TTC549 (cell line): ENCODE measurements at regions not wholly inside any gene's neighbourhood (a gene's known extent, or its start where the extent isn't known, plus 50 kb on each side); places are given as distances from the start of the nearest gene placed in this dataset.
"Not testable (repeated sequence)": the region's sequence is repeated elsewhere in the genome, so short reads cannot be mapped to it uniquely, and the experiment has no call there.

Experiments
- FAIRE-seq: peaks from 2 replicates; lab custom pipeline; 2012; peaks lifted over from hg19 to GRCh38; lab: Jason Lieb, UNC

- no peak for FAIRE-seq
Measured at GRCh38 chr15:79539401-79539800, 107.3 kb downstream of the MINAR1 start.

DNA sequence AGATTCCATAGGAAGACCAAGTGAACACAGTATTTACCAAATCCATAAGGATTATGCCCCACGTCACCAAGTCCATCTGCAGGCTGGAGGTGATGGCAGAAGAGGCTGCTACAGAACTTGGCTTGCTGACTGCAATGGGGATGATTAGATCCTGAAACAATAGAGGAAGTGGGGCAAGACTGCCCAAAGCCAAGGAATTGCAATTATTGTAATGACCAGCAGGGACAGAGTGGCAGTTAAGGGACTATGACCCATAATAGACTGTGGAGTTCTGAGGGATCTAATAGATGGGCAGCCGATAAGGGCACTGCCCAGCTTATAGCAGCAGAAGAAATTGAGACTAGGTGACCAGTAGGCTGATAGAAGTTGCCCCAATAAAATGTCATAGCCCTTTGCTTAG, 108.4 kb downstream of the MINAR1 start:
- FAIRE-seq = no peak

- FAIRE-seq = no peak
Measured at GRCh38 chr15:79541196-79541595, 109.1 kb downstream of the MINAR1 start.

GRCh38 chr15:79543097-79543496, 111.0 kb downstream of the MINAR1 start:
- no peak for FAIRE-seq

GRCh38 chr15:79549196-79549595, 117.1 kb downstream of the MINAR1 start:
- no peak for FAIRE-seq

DNA sequence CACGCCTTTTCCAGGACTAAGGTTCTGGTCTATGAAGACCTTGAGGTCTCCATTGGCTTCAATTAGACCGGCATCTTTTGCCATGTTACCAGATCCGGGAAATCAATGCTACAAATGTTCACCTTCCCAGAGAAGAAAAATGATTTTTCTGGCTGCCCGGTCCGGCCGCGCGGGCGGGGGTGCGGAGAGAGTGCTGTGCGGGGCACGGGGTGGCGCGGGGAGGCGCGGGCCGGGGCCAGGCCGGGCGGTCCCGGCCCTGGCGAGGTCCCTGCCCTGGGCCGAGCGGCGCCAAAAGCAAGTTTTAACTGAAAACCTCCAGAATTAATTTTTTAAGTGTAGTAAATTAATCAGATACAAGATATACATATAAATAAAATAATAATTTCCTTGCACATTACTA, 128.2 kb downstream of the MINAR1 start:
- FAIRE-seq = no peak

DNA sequence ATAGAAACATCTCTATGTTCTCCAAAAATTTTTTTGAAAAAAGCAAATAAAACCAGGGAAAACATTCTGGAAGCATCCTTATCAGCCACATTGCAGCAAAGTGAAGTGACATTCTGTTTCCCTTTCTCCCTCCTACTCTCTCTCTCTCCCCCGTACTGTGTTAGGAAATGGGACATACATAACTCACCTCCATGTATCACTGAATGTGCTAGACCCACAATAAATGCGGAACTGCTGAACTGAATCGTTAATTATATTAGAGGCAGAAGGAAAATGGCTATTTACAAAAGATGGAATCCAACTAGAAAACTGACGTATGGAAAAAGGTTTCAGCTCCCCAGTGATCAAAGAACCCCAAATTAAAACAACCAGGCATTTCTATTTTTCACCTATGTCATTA, 129.8 kb downstream of the MINAR1 start:
- FAIRE-seq = no peak

- FAIRE-seq = no peak
Measured at GRCh38 chr15:79562403-79562815, 130.3 kb downstream of the MINAR1 start.

- FAIRE-seq = no peak
Measured at GRCh38 chr15:79562899-79563298, 130.8 kb downstream of the MINAR1 start.

GRCh38 chr15:79570004-79570403, 137.9 kb downstream of the MINAR1 start:
- no peak for FAIRE-seq

DNA sequence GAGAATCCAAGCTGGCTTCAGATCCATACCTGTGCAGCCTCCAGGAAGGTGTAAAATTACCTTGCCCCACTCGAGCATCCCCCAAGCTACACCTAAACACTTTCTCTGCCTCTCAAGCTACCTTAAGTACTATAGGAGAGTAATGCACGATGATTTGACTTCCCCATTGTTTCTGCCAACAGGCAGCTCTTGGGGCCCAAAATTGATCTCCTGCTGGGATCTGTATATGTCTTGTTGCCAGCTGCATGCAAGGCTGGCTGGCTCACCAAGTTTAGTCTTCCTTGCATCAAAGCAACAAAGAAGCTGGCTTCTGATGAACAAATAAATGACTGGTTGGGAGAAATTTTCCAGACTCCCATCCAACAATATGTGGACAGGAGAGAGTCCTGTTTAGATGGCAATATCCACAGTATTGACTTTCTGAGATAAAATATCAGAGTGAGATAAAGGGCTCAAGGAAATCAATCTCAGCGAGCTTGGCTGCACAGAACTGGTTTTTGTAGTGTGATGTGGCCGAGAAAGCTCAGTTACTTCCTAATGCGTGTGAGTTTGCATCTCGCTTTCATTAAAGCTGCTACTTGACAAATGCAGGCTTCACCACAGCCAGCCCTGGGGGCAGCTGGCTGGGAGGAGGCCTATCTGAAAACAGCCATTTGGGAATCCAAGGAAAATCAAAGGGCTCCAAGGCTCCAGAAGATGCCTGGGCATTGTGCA, 140.7 kb downstream of the MINAR1 start:
- no peak for FAIRE-seq

DNA sequence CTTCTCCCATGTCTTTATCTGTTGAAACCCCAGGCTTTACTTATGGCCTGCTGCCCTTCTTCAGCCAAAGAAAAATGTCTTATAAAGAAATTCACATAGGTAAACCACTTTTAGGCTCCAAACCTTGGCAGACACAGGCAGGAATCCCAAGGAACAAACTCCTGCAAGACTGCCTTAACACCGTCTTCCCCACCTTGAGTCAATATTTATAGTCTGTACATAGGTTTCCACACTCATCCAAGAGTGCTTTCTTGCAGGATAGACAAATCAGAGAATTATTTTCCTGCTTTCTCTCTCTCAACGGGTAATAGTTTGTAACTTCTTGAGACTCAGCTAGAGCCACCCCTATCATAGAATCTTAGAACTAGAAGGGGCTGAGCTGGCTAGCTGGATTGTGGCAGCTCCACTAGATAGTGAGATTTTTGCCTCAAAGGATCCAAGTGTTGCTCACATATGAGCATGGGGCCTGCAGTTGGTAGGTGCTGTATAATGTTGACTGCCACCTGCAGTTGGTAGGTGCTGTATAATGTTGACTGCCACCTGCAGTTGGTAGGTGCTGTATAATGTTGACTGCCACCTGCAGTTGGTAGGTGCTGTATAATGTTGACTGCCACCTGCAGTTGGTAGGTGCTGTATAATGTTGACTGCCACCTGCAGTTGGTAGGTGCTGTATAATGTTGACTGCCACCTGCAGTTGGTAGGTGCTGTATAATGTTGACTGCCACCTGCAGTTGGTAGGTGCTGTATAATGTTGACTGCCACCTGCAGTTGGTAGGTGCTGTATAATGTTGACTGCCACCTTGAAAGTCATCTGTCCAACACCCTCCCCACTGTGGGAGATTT, 142.5 kb downstream of the MINAR1 start:
- not testable (repeated sequence) for FAIRE-seq

DNA sequence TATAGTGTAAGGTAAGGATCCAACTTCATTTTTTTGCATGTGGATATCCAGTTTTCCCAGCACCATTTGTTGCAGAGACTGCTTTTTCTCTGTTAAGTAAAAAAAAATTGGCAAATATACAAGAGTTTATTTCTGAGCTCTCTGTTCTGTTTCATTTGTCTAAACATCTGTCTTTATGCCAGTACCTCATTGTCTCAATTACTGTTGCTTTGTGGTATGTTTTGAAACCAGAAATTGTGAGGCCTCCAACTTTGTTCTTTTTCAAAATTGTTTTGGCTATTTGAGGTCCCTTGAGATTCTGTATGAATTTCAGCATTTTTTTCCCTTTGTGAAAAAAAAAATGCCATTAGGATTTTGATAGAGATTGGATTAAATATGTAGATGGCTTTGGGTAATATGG, 150.5 kb downstream of the MINAR1 start:
- no peak for FAIRE-seq

- FAIRE-seq = no peak
Measured at GRCh38 chr15:79592126-79592525, 160.0 kb downstream of the MINAR1 start.

GRCh38 chr15:79593119-79593869, 161.2 kb downstream of the MINAR1 start:
- FAIRE-seq = no peak

DNA sequence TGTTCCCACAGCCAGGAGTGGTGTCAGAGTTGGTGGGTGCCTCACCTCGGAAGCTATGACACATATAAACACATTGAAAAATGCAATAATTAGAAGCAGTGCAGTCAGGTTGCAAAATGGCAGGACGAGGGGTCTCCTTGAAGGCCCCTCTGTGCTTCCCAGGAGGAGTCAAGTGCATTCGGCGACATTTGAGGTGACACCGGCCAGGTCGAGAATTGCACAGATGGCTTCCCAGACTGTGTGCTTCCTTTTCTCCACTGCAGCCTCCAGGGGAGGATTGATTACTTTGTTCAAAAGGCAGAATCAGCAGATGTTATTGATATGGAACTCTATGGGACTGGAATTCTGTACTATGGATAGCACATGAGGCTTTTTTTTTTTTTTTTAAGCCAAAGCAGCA, 163.2 kb downstream of the MINAR1 start:
- no peak for FAIRE-seq

DNA sequence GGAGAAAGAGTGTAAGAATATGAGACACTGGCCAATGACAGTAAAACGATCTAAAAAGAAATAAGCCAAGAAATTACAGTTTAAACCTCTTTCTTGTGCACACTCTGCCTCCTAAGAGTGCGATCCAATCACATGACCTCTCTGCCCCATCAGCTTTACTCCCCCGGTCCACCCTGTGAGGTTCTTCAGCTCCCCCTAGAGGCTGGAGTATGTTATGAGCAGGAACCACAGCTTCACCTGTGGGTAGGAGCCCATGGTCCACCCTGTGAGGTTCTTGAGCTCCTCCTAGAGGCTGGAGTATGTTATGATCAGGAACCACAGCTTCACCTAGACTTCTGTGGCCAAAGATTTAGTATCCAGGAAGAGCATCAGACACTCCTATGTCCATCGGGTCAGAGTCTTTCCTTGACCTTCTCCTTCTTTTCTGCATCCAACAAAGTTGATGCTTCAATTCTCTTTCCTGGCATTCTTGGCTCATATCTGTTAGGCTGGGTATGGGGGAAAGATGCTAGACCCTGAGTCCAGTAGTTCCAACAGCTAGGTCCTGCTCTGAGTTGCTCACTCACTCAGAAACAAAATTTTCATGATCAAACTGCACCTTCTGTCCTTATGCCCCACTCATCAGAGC, 164.0 kb downstream of the MINAR1 start:
- peak; percentile 88 for FAIRE-seq

DNA sequence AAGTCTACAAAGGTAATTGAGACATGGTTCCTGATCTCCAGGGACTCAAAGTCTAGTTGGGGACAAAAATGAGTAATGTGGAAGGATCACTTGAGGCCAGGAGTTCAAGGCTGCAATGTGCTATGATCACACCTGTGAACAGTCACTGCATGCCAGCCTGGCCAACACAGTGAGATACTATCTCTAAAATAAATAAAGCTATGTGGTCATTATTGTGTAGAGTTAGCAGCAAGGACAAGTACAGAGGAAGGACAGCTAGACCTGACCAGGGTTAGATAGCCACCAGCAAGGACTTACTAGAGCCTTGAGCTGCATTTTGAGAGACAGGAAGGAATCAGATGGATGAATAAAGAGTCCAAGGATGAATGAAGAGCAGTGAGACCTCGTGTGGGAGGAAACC, 166.5 kb downstream of the MINAR1 start:
- FAIRE-seq = no peak

- FAIRE-seq = no peak
Measured at GRCh38 chr15:79601405-79602086, 169.4 kb downstream of the MINAR1 start.

- FAIRE-seq = no peak
Measured at GRCh38 chr15:79602180-79602579, 170.0 kb downstream of the MINAR1 start.

- FAIRE-seq = no peak
Measured at GRCh38 chr15:79602731-79603130, 170.6 kb downstream of the MINAR1 start.

DNA sequence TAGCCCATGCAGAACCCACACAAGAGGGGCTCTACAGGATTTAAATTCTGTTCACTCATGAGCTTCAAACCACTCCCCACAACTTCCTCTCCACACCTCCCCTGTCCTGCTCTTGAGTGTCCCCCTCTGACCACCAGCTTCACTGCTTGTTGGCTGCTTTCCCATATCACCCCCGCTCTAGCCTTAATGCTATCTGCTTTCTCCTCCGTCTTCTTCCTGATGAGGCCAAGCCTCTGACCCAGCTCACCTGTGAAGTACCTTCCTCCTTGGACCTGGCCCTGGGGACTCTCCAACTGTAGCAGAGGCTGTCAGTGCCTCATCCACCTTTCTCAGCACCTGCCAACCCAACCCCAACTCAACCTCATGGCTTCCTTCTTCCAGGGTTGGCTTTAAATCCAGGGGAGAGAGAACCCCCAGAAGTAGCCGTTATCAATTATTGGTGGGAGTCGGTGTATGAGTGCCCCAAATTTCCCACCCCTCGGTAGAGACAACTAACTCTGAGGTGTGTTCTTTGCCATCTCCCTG, 174.8 kb downstream of the MINAR1 start:
- FAIRE-seq = no peak
